ENCODE measurements at regions not wholly inside any gene's neighbourhood (a gene's known extent, or its start where the extent isn't known, plus 50 kb on each side); places are given as distances from the start of the nearest gene placed in this dataset.

- no peak overlapping the region for H3K4me3 ChIP-seq (replicated peaks in 1 of 2; ENCODE audit: low read depth in 2 of 2, low read length in 2 of 2)
- no peak for DNase-seq (ENCODE audit: low read depth in 2 of 2)
Measured at GRCh38 chr6:115220551-115221159, 840.0 kb downstream of the FRK start.

DNA sequence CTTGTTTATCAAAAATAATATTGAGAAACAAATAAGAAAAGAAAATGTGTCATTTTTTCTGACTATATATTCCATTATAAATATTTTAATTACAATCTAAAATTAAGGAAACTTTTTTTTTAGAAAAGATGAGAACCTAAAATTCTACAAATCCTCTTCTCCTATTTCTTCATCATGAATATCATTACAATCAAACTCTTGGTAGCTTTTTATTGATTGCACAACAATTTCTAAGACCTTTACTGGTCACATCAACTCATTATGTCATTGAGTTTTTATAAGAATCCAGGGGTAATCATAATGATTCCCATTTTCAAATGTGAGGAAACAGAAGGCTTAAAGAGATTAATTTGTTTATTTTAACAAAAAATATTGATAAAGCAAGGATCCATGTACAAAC, 841.0 kb downstream of the FRK start:
- no peak for DNase-seq (ENCODE audit: low read depth in 2 of 2)
- TF ChIP-seq CTCF (IDR thresholded peaks at IDR 0.05; ENCODE audit: low read depth, low read length): no peak
- no peak overlapping the region for H3K4me3 ChIP-seq (replicated peaks in 1 of 2; ENCODE audit: low read depth in 2 of 2, low read length in 2 of 2)

More at GRCh38 chr6:115220551-115221159, 840.0 kb downstream of the FRK start:
- TF ChIP-seq CTCF (IDR thresholded peaks at IDR 0.05; ENCODE audit: low read depth, low read length): no peak

- DNase-seq (ENCODE audit: low read depth in 2 of 2): no peak
- H3K4me3 ChIP-seq (replicated peaks in 1 of 2; ENCODE audit: low read depth in 2 of 2, low read length in 2 of 2): no peak overlapping the region
- TF ChIP-seq CTCF (IDR thresholded peaks at IDR 0.05; ENCODE audit: low read depth, low read length): no peak
Measured at GRCh38 chr6:115216835-115217234, 843.9 kb downstream of the FRK start.

GRCh38 chr6:115214283-115214682, 846.4 kb downstream of the FRK start:
- H3K4me3 ChIP-seq (replicated peaks in 1 of 2; ENCODE audit: low read depth in 2 of 2, low read length in 2 of 2): no peak overlapping the region
- DNase-seq (ENCODE audit: low read depth in 2 of 2): no peak
- no peak for TF ChIP-seq CTCF (IDR thresholded peaks at IDR 0.05; ENCODE audit: low read depth, low read length)

GRCh38 chr6:115203381-115203780, 857.3 kb downstream of the FRK start:
- H3K4me3 ChIP-seq (replicated peaks in 1 of 2; ENCODE audit: low read depth in 2 of 2, low read length in 2 of 2): no peak overlapping the region
- DNase-seq (ENCODE audit: low read depth in 2 of 2): no peak
- no peak for TF ChIP-seq CTCF (IDR thresholded peaks at IDR 0.05; ENCODE audit: low read depth, low read length)

DNA sequence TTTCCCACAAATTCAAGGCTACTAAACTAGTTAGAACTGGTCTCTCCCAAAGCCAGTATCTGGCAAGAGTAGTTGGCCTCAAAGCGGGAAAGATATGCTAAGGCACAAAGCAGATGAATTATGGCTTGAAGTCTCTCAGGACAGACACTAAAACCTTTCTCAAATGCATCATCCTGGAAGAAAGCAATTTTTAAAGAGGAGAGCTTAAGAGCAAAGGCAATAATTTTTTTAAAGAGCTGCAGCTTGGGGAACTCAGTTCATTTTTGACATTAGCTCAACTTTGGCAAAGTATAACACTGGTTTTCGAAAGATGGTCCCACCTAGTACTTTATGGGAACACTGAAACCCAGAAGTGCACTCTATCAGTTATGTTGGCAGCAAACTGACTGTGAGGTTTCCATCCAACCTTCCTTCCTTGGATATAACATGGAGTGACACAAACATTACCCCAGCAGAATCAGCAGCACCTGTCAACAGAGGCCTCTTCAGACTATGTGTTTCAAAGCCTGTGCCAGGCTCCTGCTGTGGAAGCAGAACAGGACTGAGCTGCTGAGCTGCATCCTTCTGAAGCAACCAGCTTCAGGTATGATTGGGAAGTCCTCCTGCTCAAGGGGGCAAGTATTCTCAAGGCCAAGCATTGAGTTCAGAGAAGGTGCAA, 852.3 kb upstream of the HS3ST5 start:
- H3K4me3 ChIP-seq (replicated peaks in 1 of 2; ENCODE audit: low read depth in 2 of 2, low read length in 2 of 2): no peak overlapping the region
- no peak for TF ChIP-seq CTCF (IDR thresholded peaks at IDR 0.05; ENCODE audit: low read depth, low read length)
- no peak for DNase-seq (ENCODE audit: low read depth in 2 of 2)

All from cardiac fibroblast (primary cell).